ENCODE measurements at regions not wholly inside any gene's neighbourhood (a gene's known extent, or its start where the extent isn't known, plus 50 kb on each side); places are given as distances from the start of the nearest gene placed in this dataset.

- no peak overlapping the region for H3K27ac ChIP-seq (ENCODE audit: insufficient read depth, low read length)
These were observed 337.4 kb upstream of the C2CD4B start for GRCh38 chr15:62502451-62502850.

GRCh38 chr15:62503451-62503850 is 338.4 kb upstream of the C2CD4B start:
- H3K4me1 ChIP-seq (ENCODE audit: control insufficient read depth, extremely low read depth, insufficient read depth, low read length): peaks cover 15% of the 10 kb centered on the region
- no peaks in the 10 kb centered on the region for H4K20me1 ChIP-seq (ENCODE audit: control insufficient read depth, extremely low read depth, insufficient read depth, low read length)
- no peaks in the 10 kb centered on the region for H3K79me2 ChIP-seq (ENCODE audit: control insufficient read depth, insufficient read depth, low read length)
- DNase-seq (ENCODE audit: low read depth in 2 of 2): peak in 1 of 2 donors; percentile 35
- no peak overlapping the region for H3K4me2 ChIP-seq (ENCODE audit: extremely low read depth, insufficient read depth, low read length)
- H3K27ac ChIP-seq (ENCODE audit: insufficient read depth, low read length): no peak overlapping the region
- H3K27me3 ChIP-seq (ENCODE audit: control insufficient read depth, insufficient read depth, low read length): no peaks in the 10 kb centered on the region
- no peak overlapping the region for H2AFZ ChIP-seq (ENCODE audit: low read length)
- TF ChIP-seq CTCF (conservative IDR thresholded peaks at IDR 0.05 in 1 of 2, IDR thresholded peaks at IDR 0.05 in 1 of 2; ENCODE audit: low read depth in 1 of 2, low read length in 2 of 2) (no peak), EZH2 (IDR thresholded peaks at IDR 0.05; ENCODE audit: low read length, missing control alignments) (no peak)
- no peak overlapping the region for H3K9ac ChIP-seq (ENCODE audit: insufficient read depth, low read length)
- no peaks in the 10 kb centered on the region for H3K9me3 ChIP-seq (ENCODE audit: control insufficient read depth, insufficient read depth, low read depth, low read length)
- no peaks in the 10 kb centered on the region for H3K36me3 ChIP-seq (ENCODE audit: control insufficient read depth, insufficient read depth, low read length)
- H3K4me3 ChIP-seq (replicated peaks in 1 of 4; ENCODE audit: control extremely low read depth in 1 of 4, insufficient read depth in 1 of 4, low read depth in 3 of 4, low read length in 4 of 4): no peak overlapping the region

More at GRCh38 chr15:62502451-62502850, 337.4 kb upstream of the C2CD4B start:
- peaks cover 15% of the 10 kb centered on the region for H3K4me1 ChIP-seq (ENCODE audit: control insufficient read depth, extremely low read depth, insufficient read depth, low read length)
- TF ChIP-seq CTCF (conservative IDR thresholded peaks at IDR 0.05 in 1 of 2, IDR thresholded peaks at IDR 0.05 in 1 of 2; ENCODE audit: low read depth in 1 of 2, low read length in 2 of 2) (no peak), EZH2 (IDR thresholded peaks at IDR 0.05; ENCODE audit: low read length, missing control alignments) (no peak)
- DNase-seq (ENCODE audit: low read depth in 2 of 2): no peak
- no peak overlapping the region for H3K9ac ChIP-seq (ENCODE audit: insufficient read depth, low read length)
- H3K79me2 ChIP-seq (ENCODE audit: control insufficient read depth, insufficient read depth, low read length): no peaks in the 10 kb centered on the region
- no peak overlapping the region for H3K4me2 ChIP-seq (ENCODE audit: extremely low read depth, insufficient read depth, low read length)
- H3K27me3 ChIP-seq (ENCODE audit: control insufficient read depth, insufficient read depth, low read length): no peaks in the 10 kb centered on the region
- no peak overlapping the region for H3K4me3 ChIP-seq (replicated peaks in 1 of 4; ENCODE audit: control extremely low read depth in 1 of 4, insufficient read depth in 1 of 4, low read depth in 3 of 4, low read length in 4 of 4)
- H2AFZ ChIP-seq (ENCODE audit: low read length): no peak overlapping the region
- H4K20me1 ChIP-seq (ENCODE audit: control insufficient read depth, extremely low read depth, insufficient read depth, low read length): no peaks in the 10 kb centered on the region
- H3K36me3 ChIP-seq (ENCODE audit: control insufficient read depth, insufficient read depth, low read length): no peaks in the 10 kb centered on the region
- H3K9me3 ChIP-seq (ENCODE audit: control insufficient read depth, insufficient read depth, low read depth, low read length): no peaks in the 10 kb centered on the region

DNA sequence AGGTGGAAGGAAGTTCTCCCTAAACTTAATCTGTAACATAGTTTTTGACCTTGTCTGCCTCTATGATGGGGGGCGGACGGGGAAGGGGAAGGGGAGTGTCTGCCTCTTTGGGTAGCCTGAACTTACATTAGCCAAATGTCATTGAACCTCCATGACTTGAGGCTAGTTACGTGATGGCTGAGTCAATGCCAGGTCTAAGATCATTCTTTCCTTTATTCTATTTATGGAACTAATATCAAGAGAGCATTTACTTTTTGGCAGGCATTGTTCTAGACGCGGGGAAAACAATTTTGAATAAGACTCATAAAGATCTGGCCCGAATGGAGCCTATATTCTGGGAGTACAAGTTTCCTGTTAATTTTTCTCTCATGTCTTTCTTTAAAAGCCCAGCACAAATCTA is 340.7 kb upstream of the C2CD4B start:
- Histone ChIP-seq H2AFZ (ENCODE audit: low read length) (no peak overlapping the region), H3K27me3 (ENCODE audit: control insufficient read depth, insufficient read depth, low read length) (no peaks in the 10 kb centered on the region), H4K20me1 (ENCODE audit: control insufficient read depth, extremely low read depth, insufficient read depth, low read length) (no peaks in the 10 kb centered on the region), H3K79me2 (ENCODE audit: control insufficient read depth, insufficient read depth, low read length) (no peaks in the 10 kb centered on the region), H3K9ac (ENCODE audit: insufficient read depth, low read length) (no peak overlapping the region), H3K4me2 (ENCODE audit: extremely low read depth, insufficient read depth, low read length) (peak overlapping the region; percentile 78), H3K27ac (ENCODE audit: insufficient read depth, low read length) (peak overlapping the region; percentile 62), H3K4me3 (replicated peaks in 1 of 4; ENCODE audit: control extremely low read depth in 1 of 4, insufficient read depth in 1 of 4, low read depth in 3 of 4, low read length in 4 of 4) (no peak overlapping the region), H3K36me3 (ENCODE audit: control insufficient read depth, insufficient read depth, low read length) (no peaks in the 10 kb centered on the region), H3K4me1 (ENCODE audit: control insufficient read depth, extremely low read depth, insufficient read depth, low read length) (peaks cover 15% of the 10 kb centered on the region), H3K9me3 (ENCODE audit: control insufficient read depth, insufficient read depth, low read depth, low read length) (no peaks in the 10 kb centered on the region)
- peak in 1 of 2 donors; percentile 46 for DNase-seq (ENCODE audit: low read depth in 2 of 2)
- TF ChIP-seq CTCF (conservative IDR thresholded peaks at IDR 0.05 in 1 of 2, IDR thresholded peaks at IDR 0.05 in 1 of 2; ENCODE audit: low read depth in 1 of 2, low read length in 2 of 2): no peak
- no peak for TF ChIP-seq EZH2 (IDR thresholded peaks at IDR 0.05; ENCODE audit: low read length, missing control alignments)

All from fibroblast of lung (primary cell).